Coronary artery (tissue), 2 donors: ENCODE measurements at regions not wholly inside any gene's neighbourhood (a gene's known extent, or its start where the extent isn't known, plus 50 kb on each side); places are given as distances from the start of the nearest gene placed in this dataset.

Experiments used
- DNase-seq: peaks from one replicate; pipeline ENCODE4 v3.0.0-alpha.2; 2017; ENCODE audit warnings: low spot score
- H3K27ac ChIP-seq, 2 donors: fragments of 200-600 bp; sonication (generic); one replicate each; pipeline ENCODE4 v1.5.1; 2016 to 2019
- H3K4me3 ChIP-seq: fragments of 200-600 bp; sonication (generic); 2 replicates; pipeline ENCODE4 v1.5.1; 2016; ENCODE audit warnings: mild to moderate bottlenecking, moderate library complexity
- TF ChIP-seq, protein P1 (sequence below): fragments of 200-600 bp; sonication (generic); IDR thresholded peaks from one replicate; pipeline ENCODE4 v1.5.1; 2019; ENCODE audit warnings: antibody characterized with exemption

DNA sequence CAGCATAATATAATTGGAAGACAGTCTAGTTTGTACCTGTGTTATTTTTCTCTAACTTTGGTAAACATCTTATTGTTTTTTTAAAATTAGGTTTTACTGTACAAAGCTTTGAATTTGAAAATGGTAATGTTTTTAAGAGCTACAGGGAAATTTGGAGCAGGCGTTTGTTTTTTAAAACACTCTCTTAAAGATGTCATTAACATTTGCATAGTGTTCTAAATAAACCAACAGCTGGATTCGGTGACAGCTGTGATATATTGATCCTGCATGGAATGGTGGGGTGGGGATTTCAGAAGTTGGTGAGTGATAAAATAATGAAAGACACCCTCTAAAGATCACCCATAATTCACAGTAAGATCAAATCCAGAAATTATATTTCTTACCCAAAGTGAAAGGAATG, 97.9 kb upstream of the PRL start:
- no peak for DNase-seq
- TF ChIP-seq, protein P1, sequence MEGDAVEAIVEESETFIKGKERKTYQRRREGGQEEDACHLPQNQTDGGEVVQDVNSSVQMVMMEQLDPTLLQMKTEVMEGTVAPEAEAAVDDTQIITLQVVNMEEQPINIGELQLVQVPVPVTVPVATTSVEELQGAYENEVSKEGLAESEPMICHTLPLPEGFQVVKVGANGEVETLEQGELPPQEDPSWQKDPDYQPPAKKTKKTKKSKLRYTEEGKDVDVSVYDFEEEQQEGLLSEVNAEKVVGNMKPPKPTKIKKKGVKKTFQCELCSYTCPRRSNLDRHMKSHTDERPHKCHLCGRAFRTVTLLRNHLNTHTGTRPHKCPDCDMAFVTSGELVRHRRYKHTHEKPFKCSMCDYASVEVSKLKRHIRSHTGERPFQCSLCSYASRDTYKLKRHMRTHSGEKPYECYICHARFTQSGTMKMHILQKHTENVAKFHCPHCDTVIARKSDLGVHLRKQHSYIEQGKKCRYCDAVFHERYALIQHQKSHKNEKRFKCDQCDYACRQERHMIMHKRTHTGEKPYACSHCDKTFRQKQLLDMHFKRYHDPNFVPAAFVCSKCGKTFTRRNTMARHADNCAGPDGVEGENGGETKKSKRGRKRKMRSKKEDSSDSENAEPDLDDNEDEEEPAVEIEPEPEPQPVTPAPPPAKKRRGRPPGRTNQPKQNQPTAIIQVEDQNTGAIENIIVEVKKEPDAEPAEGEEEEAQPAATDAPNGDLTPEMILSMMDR: no peak
- H3K4me3 ChIP-seq: no peak overlapping the region
- no peak overlapping the region for H3K27ac ChIP-seq

DNA sequence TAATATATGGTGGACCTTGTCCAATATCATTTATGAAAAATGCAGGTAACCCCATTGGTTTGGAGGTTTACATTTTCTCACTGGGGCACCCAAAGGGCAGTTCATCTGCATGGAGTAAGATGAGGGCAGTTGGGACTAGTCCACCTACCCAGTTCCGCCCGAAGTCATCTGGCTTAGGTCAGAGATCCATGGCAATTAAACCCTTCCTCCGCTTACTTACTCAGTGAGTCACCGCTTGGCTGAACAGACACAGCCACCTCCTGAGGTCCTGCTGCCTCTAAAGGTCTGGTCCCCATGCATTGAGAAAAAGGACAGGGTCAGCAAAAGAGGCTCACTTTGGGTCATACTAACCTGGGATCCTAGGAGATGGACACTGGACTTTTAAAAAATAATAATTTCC, 102.9 kb upstream of the PRL start:
- Histone ChIP-seq H3K4me3 (no peak overlapping the region), H3K27ac (no peak overlapping the region)
- DNase-seq: no peak
- TF ChIP-seq, protein P1: no peak

- TF ChIP-seq, protein P1: no peak
- Histone ChIP-seq H3K4me3 (no peak overlapping the region), H3K27ac (no peak overlapping the region)
- DNase-seq: no peak
Measured at GRCh38 chr6:22401206-22401605, 104.4 kb upstream of the PRL start.

- TF ChIP-seq, protein P1: no peak
- Histone ChIP-seq H3K4me3 (no peak overlapping the region), H3K27ac (no peak overlapping the region)
- DNase-seq: no peak
Measured at GRCh38 chr6:22401932-22402331, 105.1 kb upstream of the PRL start.

GRCh38 chr6:22409486-22409885, 112.7 kb upstream of the PRL start:
- no peak overlapping the region for H3K4me3 ChIP-seq
- DNase-seq: no peak
- TF ChIP-seq, protein P1: no peak
- no peak overlapping the region for H3K27ac ChIP-seq

- TF ChIP-seq, protein P1: no peak
Measured at GRCh38 chr6:22411376-22412105, 114.7 kb upstream of the PRL start.

GRCh38 chr6:22412994-22413393, 116.2 kb upstream of the PRL start:
- DNase-seq: no peak
- Histone ChIP-seq H3K4me3 (no peak overlapping the region), H3K27ac (no peak overlapping the region)
- TF ChIP-seq, protein P1: no peak

More at GRCh38 chr6:22411376-22412105, 114.7 kb upstream of the PRL start:
- Histone ChIP-seq H3K4me3 (no peak overlapping the region), H3K27ac (no peak overlapping the region)
- no peak for DNase-seq
